COLO829 (cell line): ENCODE measurements at regions not wholly inside any gene's neighbourhood (a gene's known extent, or its start where the extent isn't known, plus 50 kb on each side); places are given as distances from the start of the nearest gene placed in this dataset.
"Not testable (repeated sequence)": the region's sequence is repeated elsewhere in the genome, so short reads cannot be mapped to it uniquely, and the experiment has no call there.

Experiments
- DNase-seq: peaks from one replicate; pipeline ENCODE4 v3.0.0; 2012; ENCODE audit warnings: low spot score

- DNase-seq = no peak
These were observed 330.0 kb downstream of the ANTXR2 start for GRCh38 chr4:79743014-79743413.

- DNase-seq = no peak
These were observed 331.9 kb upstream of the GK2 start for GRCh38 chr4:79739912-79740311.

- DNase-seq = no peak
These were observed 315.5 kb upstream of the GK2 start for GRCh38 chr4:79723507-79723906.

GRCh38 chr4:79700356-79700755, 292.3 kb upstream of the GK2 start:
- DNase-seq = no peak

GRCh38 chr4:79697444-79697843, 289.4 kb upstream of the GK2 start:
- DNase-seq = no peak

GRCh38 chr4:79696534-79696933, 288.5 kb upstream of the GK2 start:
- DNase-seq = not testable (repeated sequence)

- no peak for DNase-seq
These were observed 287.8 kb upstream of the GK2 start for GRCh38 chr4:79695848-79696247.

- no peak for DNase-seq
These were observed 281.7 kb upstream of the GK2 start for GRCh38 chr4:79689740-79690139.

- no peak for DNase-seq
These were observed 280.7 kb upstream of the GK2 start for GRCh38 chr4:79688691-79689090.

- DNase-seq = no peak
These were observed 279.0 kb upstream of the GK2 start for GRCh38 chr4:79687006-79687405.

GRCh38 chr4:79685542-79685941, 277.5 kb upstream of the GK2 start:
- no peak for DNase-seq

- no peak for DNase-seq
These were observed 276.5 kb upstream of the GK2 start for GRCh38 chr4:79684516-79684915.

- no peak for DNase-seq
These were observed 274.9 kb upstream of the GK2 start for GRCh38 chr4:79682801-79683530.

- DNase-seq = no peak
These were observed 274.1 kb upstream of the GK2 start for GRCh38 chr4:79682161-79682560.

- no peak for DNase-seq
These were observed 271.8 kb upstream of the GK2 start for GRCh38 chr4:79679859-79680258.

GRCh38 chr4:79678472-79679202, 270.6 kb upstream of the GK2 start:
- DNase-seq = no peak

GRCh38 chr4:79676705-79677104, 268.7 kb upstream of the GK2 start:
- no peak for DNase-seq

- not testable (repeated sequence) for DNase-seq
These were observed 266.9 kb upstream of the GK2 start for GRCh38 chr4:79674906-79675305.

GRCh38 chr4:79673898-79674297, 265.9 kb upstream of the GK2 start:
- no peak for DNase-seq

GRCh38 chr4:79673377-79673776, 265.3 kb upstream of the GK2 start:
- DNase-seq = no peak

GRCh38 chr4:79666875-79667274, 258.8 kb upstream of the GK2 start:
- no peak for DNase-seq

- DNase-seq = no peak
These were observed 258.1 kb upstream of the GK2 start for GRCh38 chr4:79666112-79666511.

GRCh38 chr4:79663865-79664264, 255.8 kb upstream of the GK2 start:
- no peak for DNase-seq

GRCh38 chr4:79663141-79663540, 255.1 kb upstream of the GK2 start:
- no peak for DNase-seq
